ENCODE measurements at regions not wholly inside any gene's neighbourhood (a gene's known extent, or its start where the extent isn't known, plus 50 kb on each side); places are given as distances from the start of the nearest gene placed in this dataset.

GRCh38 chr6:67567842-67568241 is 1067.2 kb upstream of the ADGRB3 start:
- no peak for TF ChIP-seq TAF1 (IDR thresholded peaks at IDR 0.05; ENCODE audit: borderline replicate concordance, insufficient read depth, low read length)
- no peak for TF ChIP-seq SIN3A (IDR thresholded peaks at IDR 0.05; ENCODE audit: borderline replicate concordance, insufficient read depth, low read length)
- no peak for TF ChIP-seq REST (IDR thresholded peaks at IDR 0.05; ENCODE audit: insufficient read depth in 1 of 2, low read depth in 2 of 2, low read length in 2 of 2)
- no peak for TF ChIP-seq POLR2AphosphoS5 (IDR thresholded peaks at IDR 0.05; ENCODE audit: low read depth, low read length)
- TF ChIP-seq FOXP2 (optimal IDR thresholded peaks at IDR 0.05; ENCODE audit: borderline replicate concordance, extremely low read depth, extremely low read length, insufficient read depth), result no peak

GRCh38 chr6:67563671-67564070 is 1071.4 kb upstream of the ADGRB3 start:
- TF ChIP-seq FOXP2 (optimal IDR thresholded peaks at IDR 0.05; ENCODE audit: borderline replicate concordance, extremely low read depth, extremely low read length, insufficient read depth), result no peak
- no peak for TF ChIP-seq TAF1 (IDR thresholded peaks at IDR 0.05; ENCODE audit: borderline replicate concordance, insufficient read depth, low read length)
- no peak for TF ChIP-seq REST (IDR thresholded peaks at IDR 0.05; ENCODE audit: insufficient read depth in 1 of 2, low read depth in 2 of 2, low read length in 2 of 2)
- no peak for TF ChIP-seq POLR2AphosphoS5 (IDR thresholded peaks at IDR 0.05; ENCODE audit: low read depth, low read length)
- no peak for TF ChIP-seq SIN3A (IDR thresholded peaks at IDR 0.05; ENCODE audit: borderline replicate concordance, insufficient read depth, low read length)

- no peak for TF ChIP-seq FOXP2 (optimal IDR thresholded peaks at IDR 0.05; ENCODE audit: borderline replicate concordance, extremely low read depth, extremely low read length, insufficient read depth)
- no peak for TF ChIP-seq TAF1 (IDR thresholded peaks at IDR 0.05; ENCODE audit: borderline replicate concordance, insufficient read depth, low read length)
- TF ChIP-seq SIN3A (IDR thresholded peaks at IDR 0.05; ENCODE audit: borderline replicate concordance, insufficient read depth, low read length), result no peak
- TF ChIP-seq REST (IDR thresholded peaks at IDR 0.05; ENCODE audit: insufficient read depth in 1 of 2, low read depth in 2 of 2, low read length in 2 of 2), result no peak
- TF ChIP-seq POLR2AphosphoS5 (IDR thresholded peaks at IDR 0.05; ENCODE audit: low read depth, low read length), result no peak
Measured at GRCh38 chr6:67560068-67560467, 1075.0 kb upstream of the ADGRB3 start.

- TF ChIP-seq SIN3A (IDR thresholded peaks at IDR 0.05; ENCODE audit: borderline replicate concordance, insufficient read depth, low read length), result no peak
- TF ChIP-seq TAF1 (IDR thresholded peaks at IDR 0.05; ENCODE audit: borderline replicate concordance, insufficient read depth, low read length), result no peak
- TF ChIP-seq FOXP2 (optimal IDR thresholded peaks at IDR 0.05; ENCODE audit: borderline replicate concordance, extremely low read depth, extremely low read length, insufficient read depth), result no peak
- no peak for TF ChIP-seq REST (IDR thresholded peaks at IDR 0.05; ENCODE audit: insufficient read depth in 1 of 2, low read depth in 2 of 2, low read length in 2 of 2)
- no peak for TF ChIP-seq POLR2AphosphoS5 (IDR thresholded peaks at IDR 0.05; ENCODE audit: low read depth, low read length)
Measured at GRCh38 chr6:67558985-67559384, 1076.1 kb upstream of the ADGRB3 start.
